Activated CD8-positive, alpha-beta memory T cell treated with anti-CD3 and anti-CD28 coated beads, Interleukin-2, amount 50 U/mL, for 24 hours (primary cell): ENCODE measurements at regions not wholly inside any gene's neighbourhood (a gene's known extent, or its start where the extent isn't known, plus 50 kb on each side); places are given as distances from the start of the nearest gene placed in this dataset.

Experiments
- DNase-seq: peaks from one replicate; pipeline ENCODE4 v3.0.0-alpha.2; 2020; ENCODE audit errors: extremely low read depth

DNA sequence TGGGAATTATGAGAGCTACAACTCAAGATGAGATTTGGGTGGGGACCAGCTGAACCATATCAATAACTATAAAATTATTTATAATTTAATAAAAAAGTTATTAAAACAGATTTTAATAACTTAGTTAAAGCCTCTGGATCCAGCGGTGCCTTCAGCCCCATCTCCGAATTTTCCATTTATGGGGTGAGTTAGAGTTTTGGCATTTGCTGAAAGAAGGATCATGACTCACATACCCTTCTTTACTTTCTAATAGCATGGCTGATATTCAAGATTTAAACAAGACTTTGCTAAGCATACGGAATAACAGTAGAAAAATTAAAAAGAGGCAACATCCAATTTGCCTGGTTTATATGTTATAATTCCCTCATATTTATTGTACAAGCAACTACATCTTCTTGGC lies 94.5 kb downstream of the RDH14 start:
- no peak for DNase-seq

- DNase-seq: no peak
These were observed 95.5 kb downstream of the RDH14 start for GRCh38 chr2:18464913-18465312.

- DNase-seq: no peak
These were observed 104.4 kb downstream of the RDH14 start for GRCh38 chr2:18456026-18456425.

DNA sequence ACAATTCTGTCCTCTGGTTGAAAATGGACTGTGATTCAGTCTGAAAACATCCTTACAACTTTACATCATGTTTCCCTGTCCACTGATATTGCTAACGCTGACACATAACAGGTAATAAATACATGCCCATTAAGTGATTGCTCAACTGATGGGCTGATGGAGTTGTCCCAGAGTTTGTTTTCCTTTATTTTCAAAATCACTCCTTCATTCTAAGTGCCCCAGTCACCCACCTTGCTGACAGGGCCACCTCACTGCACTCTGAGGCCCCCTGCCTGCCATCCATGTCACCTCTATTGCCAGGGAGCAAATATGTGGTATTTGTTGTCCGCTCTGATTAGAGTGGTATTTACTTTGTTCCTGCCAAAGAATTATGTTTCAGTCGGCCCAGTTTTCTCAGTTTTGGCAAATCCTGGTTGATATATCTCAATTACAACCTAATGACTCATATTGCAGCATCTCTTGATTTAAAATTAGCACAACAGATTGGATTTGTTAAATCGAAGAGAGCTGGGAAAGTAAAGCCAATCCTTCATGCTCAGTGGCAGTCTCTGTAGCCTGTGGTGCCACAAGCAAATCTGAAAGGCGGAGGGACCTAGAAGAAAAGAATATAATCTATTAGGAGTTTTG lies 105.1 kb downstream of the RDH14 start:
- DNase-seq: no peak

DNA sequence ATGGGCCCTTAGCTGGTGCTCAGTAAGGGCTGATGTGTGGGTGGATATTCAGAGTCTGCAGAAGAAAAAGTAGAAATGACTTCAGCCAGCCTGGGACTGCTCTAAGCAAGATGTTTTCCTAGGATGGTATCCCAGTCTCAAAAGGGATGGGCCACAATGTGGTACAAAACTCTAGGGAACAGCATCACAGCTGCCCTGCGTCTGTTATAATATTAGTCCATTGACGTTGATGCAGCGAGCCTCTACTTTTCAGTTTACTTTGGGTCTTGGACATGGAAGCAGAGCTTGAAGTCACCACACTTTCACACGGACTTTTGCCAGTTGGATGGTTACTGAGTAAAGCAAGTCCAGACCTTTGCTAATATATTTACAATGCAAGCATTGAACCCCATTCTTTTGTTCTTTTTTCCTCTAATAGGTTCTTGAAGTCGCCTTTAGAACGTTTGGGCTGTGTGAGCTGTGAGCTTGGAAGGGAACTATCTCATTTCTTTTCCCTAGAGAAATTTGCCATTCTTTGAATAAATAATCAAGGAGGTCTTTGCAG lies 105.7 kb downstream of the RDH14 start:
- no peak for DNase-seq

GRCh38 chr2:18446715-18447114 lies 113.7 kb downstream of the RDH14 start:
- DNase-seq: no peak

GRCh38 chr2:18445433-18446320 lies 114.8 kb downstream of the RDH14 start:
- DNase-seq: no peak

- DNase-seq: no peak
These were observed 115.6 kb downstream of the RDH14 start for GRCh38 chr2:18444806-18445205.

- no peak for DNase-seq
These were observed 118.9 kb downstream of the RDH14 start for GRCh38 chr2:18441583-18441982.

GRCh38 chr2:18440777-18441176 lies 119.7 kb downstream of the RDH14 start:
- DNase-seq: no peak

GRCh38 chr2:18440141-18440661 lies 120.3 kb downstream of the RDH14 start:
- no peak for DNase-seq

GRCh38 chr2:18439716-18440115 lies 120.7 kb downstream of the RDH14 start:
- no peak for DNase-seq

GRCh38 chr2:18437909-18438308 lies 122.5 kb downstream of the RDH14 start:
- no peak for DNase-seq

DNA sequence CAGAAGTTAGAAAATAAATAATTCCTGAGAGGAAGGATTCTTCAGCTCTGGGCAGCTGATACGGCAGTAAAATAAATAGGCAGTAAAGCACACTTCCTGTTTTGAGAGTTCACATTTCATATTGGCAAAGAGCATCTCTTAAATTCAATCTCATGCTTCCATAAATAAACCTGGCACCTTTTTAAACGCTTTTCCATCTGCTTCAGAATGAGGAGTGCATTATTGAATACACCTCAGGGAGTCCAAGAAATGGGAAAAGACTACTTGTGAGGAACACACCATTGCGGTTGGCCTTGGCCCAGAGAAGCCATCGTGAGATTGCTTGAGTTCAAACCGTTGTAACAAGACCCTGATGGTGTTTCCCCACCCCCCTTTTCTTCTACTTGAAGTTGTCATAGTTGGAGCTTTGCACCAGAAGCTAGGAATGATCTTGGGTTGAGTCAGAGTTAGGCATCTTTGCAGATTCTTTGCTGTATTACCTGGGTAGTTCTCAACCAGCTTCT lies 123.9 kb downstream of the RDH14 start:
- DNase-seq: no peak

GRCh38 chr2:18435426-18436037 lies 124.9 kb downstream of the RDH14 start:
- DNase-seq: no peak

- no peak for DNase-seq
These were observed 126.6 kb downstream of the RDH14 start for GRCh38 chr2:18433872-18434271.

DNA sequence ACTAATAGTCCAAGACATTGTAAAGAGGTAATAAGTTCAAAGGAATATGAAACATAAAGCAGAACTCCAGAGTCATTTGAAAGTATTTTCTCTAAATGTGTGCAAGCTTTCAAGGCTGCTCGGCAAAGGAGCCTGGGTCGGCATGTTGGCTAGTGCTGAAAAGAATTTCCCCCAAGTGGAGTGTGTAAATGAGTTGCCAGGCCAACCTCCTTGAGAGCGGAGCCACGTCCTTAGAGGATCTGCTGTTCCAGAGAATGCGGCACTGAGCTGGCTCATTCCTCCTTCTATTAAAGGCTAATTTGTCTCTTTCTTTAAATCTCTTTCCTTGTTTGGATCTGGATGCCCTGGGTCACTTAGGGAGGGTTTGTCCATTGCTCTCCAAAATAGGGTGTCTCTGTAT lies 127.5 kb downstream of the RDH14 start:
- no peak for DNase-seq

GRCh38 chr2:18430996-18431748 lies 129.3 kb downstream of the RDH14 start:
- DNase-seq: no peak

DNA sequence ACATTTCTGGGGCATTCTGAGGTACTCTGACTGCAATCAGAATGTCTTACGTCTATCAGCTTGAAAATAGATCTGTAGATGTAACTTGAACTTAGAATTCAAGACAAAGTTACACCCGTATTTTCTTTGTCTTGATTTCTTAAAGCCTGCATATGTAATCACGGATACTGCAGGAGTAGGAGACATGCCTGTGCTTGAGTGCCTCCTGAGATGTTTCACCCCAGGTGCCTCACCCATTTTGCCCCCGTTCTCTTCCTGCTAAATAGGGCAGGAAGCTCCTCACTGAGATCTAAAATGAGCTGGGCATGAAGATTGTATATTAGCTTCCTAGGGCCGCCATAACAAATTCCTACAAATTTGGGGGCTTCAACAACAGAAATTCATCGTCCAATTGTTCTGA lies 131.9 kb downstream of the RDH14 start:
- DNase-seq: no peak

- no peak for DNase-seq
These were observed 132.7 kb downstream of the RDH14 start for GRCh38 chr2:18427762-18428161.

DNA sequence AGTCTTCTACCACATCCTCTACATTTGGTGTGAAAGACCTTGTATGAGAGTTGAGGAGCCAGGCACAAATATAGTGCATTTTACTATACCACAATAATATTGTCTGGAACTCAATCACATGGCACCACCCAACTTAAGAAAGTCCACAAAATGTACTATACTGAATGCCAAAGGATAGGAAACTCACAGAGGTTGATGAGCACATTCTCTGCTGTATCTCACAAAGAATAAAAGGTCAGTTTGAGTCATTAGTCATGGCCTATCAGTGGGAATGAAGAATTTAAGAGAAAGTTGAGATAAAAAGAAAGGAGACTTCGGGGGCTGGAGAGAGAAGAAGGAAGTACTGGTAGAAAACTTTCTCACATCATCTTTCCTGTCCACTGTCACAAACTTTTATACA lies 134.3 kb downstream of the RDH14 start:
- DNase-seq: no peak
